SK-N-SH treated with all-trans-retinoic acid at 6 μM for 48 hours (cell line): ENCODE measurements at regions not wholly inside any gene's neighbourhood (a gene's known extent, or its start where the extent isn't known, plus 50 kb on each side); places are given as distances from the start of the nearest gene placed in this dataset.

Source experiments
- ATAC-seq: fragments of 200-7000 bp; cut with Tn5 transposase; 3 replicates; pipeline ENCODE4 v1.9.1; 2020; ENCODE audit warnings: mild to moderate bottlenecking, moderate library complexity
- CSDC2 ChIP-seq: fragments of 250-450 bp; sonication (Bioruptor Pico); IDR thresholded peaks from 2 replicates; pipeline ENCODE4 v1.5.0; 2020; ENCODE audit warnings: mild to moderate bottlenecking, moderate library complexity
- ESRRG ChIP-seq: fragments of 250-450 bp; sonication (Bioruptor Pico); IDR thresholded peaks from 2 replicates; pipeline ENCODE4 v1.6.1; 2021; ENCODE audit warnings: mild to moderate bottlenecking
- GLIS3 ChIP-seq: fragments of 250-450 bp; sonication (Bioruptor Pico); IDR thresholded peaks from 2 replicates; pipeline ENCODE4 v1.5.0; 2020; ENCODE audit warnings: mild to moderate bottlenecking, moderate library complexity
- PPARA ChIP-seq: fragments of 250-450 bp; sonication (Bioruptor Pico); IDR thresholded peaks from 2 replicates; pipeline ENCODE4 v1.5.0; 2020; ENCODE audit warnings: mild to moderate bottlenecking, borderline replicate concordance
- RARB ChIP-seq: fragments of 250-450 bp; sonication (Bioruptor Pico); IDR thresholded peaks from 2 replicates; pipeline ENCODE4 v1.8.0; 2021; ENCODE audit warnings: mild to moderate bottlenecking, moderate library complexity
- TOX ChIP-seq: fragments of 250-450 bp; sonication (Bioruptor Pico); IDR thresholded peaks from 2 replicates; pipeline ENCODE4 v1.8.0; 2021; ENCODE audit warnings: mild to moderate bottlenecking, moderate library complexity, borderline replicate concordance
- ZC3H10 ChIP-seq: fragments of 250-450 bp; sonication (Bioruptor Pico); IDR thresholded peaks from 2 replicates; pipeline ENCODE4 v1.5.1; 2021; ENCODE audit warnings: mild to moderate bottlenecking, moderate library complexity
- ZFP3 ChIP-seq: fragments of 250-450 bp; sonication (Bioruptor Pico); IDR thresholded peaks from 2 replicates; pipeline ENCODE4 v1.5.0; 2020; ENCODE audit warnings: mild to moderate bottlenecking, moderate library complexity
- ZNF565 ChIP-seq: fragments of 450-650 bp; formaldehyde crosslinking; conservative IDR thresholded peaks from 2 replicates; pipeline ENCODE4 v1.5.0; 2020; ENCODE audit warnings: low read depth, mild to moderate bottlenecking, moderate library complexity
- ZNF70 ChIP-seq: fragments of 450-650 bp; formaldehyde crosslinking; IDR thresholded peaks from 2 replicates; pipeline ENCODE4 v1.5.0; 2020; ENCODE audit warnings: mild to moderate bottlenecking, moderate library complexity
- ZNF8 ChIP-seq: fragments of 450-650 bp; formaldehyde crosslinking; IDR thresholded peaks from 2 replicates; pipeline ENCODE4 v1.5.0; 2020; ENCODE audit warnings: mild to moderate bottlenecking, moderate library complexity
- TF ChIP-seq, protein P1 (sequence below): fragments of 250-450 bp; sonication (Bioruptor Pico); IDR thresholded peaks from 2 replicates; pipeline ENCODE4 v1.8.0; 2021; ENCODE audit warnings: low read depth, mild to moderate bottlenecking, moderate library complexity, borderline replicate concordance
- TF ChIP-seq, protein P2 (sequence below): fragments of 250-450 bp; sonication (Bioruptor Pico); IDR thresholded peaks from 2 replicates; pipeline ENCODE4 v1.5.1; 2021; ENCODE audit warnings: mild to moderate bottlenecking, moderate library complexity

GRCh38 chr20:57760698-57761412, 51.0 kb upstream of the PMEPA1 start (continued):
- TF ChIP-seq, protein P1, sequence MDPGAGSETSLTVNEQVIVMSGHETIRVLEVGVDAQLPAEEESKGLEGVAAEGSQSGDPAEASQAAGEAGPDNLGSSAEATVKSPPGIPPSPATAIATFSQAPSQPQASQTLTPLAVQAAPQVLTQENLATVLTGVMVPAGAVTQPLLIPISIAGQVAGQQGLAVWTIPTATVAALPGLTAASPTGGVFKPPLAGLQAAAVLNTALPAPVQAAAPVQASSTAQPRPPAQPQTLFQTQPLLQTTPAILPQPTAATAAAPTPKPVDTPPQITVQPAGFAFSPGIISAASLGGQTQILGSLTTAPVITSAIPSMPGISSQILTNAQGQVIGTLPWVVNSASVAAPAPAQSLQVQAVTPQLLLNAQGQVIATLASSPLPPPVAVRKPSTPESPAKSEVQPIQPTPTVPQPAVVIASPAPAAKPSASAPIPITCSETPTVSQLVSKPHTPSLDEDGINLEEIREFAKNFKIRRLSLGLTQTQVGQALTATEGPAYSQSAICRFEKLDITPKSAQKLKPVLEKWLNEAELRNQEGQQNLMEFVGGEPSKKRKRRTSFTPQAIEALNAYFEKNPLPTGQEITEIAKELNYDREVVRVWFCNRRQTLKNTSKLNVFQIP (CRISPR knock-in tag) = no peak
- TF ChIP-seq, protein P2, sequence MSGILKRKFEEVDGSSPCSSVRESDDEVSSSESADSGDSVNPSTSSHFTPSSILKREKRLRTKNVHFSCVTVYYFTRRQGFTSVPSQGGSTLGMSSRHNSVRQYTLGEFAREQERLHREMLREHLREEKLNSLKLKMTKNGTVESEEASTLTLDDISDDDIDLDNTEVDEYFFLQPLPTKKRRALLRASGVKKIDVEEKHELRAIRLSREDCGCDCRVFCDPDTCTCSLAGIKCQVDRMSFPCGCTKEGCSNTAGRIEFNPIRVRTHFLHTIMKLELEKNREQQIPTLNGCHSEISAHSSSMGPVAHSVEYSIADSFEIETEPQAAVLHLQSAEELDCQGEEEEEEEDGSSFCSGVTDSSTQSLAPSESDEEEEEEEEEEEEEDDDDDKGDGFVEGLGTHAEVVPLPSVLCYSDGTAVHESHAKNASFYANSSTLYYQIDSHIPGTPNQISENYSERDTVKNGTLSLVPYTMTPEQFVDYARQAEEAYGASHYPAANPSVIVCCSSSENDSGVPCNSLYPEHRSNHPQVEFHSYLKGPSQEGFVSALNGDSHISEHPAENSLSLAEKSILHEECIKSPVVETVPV = no peak
- TF ChIP-seq, all 23 proteins: peak for 0

DNA sequence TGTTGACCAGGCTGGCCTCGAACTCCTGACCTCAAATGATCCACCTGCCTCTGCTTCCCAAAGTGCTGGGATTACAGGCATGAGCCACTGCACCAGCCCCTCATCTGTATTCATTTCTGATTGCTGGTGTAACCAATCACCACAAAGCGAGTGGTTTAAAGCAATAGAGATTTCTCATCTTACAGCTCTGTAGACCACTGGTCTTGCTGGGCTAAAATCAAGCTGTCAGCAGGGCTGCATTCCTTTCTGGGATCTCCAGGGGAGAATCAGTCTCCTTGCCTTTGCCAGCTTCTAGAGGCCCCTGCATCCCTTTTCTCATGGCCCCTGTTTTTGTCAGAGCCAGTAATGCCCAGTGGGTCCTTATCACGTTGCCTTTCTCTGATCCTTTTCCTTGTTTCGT, 49.9 kb upstream of the PMEPA1 start:
- no peak for ATAC-seq
- TF ChIP-seq ZNF70 (CRISPR knock-in tag) = no peak
- TF ChIP-seq ZNF8 (CRISPR knock-in tag) = no peak
- no peak for TF ChIP-seq ZNF565
- TF ChIP-seq ESRRG (CRISPR knock-in tag) = no peak
- TF ChIP-seq CSDC2 (CRISPR knock-in tag) = no peak
- no peak for TF ChIP-seq TOX
- TF ChIP-seq ZC3H10 (CRISPR knock-in tag) = no peak
- no peak for TF ChIP-seq RARB
- TF ChIP-seq ZFP3 (CRISPR knock-in tag) = no peak
- no peak for TF ChIP-seq GLIS3 (CRISPR knock-in tag)
- TF ChIP-seq PPARA = no peak
